SK-N-SH (cell line): ENCODE measurements at regions not wholly inside any gene's neighbourhood (a gene's known extent, or its start where the extent isn't known, plus 50 kb on each side); places are given as distances from the start of the nearest gene placed in this dataset.

ENCODE experiments used
- CTCF ChIA-PET: fragments of 300-600, 350-600 bp; formaldehyde crosslinking; extraction: SDS; loops from one replicate; lab custom pipeline; 2021; lab: Yijun Ruan, JAX
- POLR2A ChIA-PET: fragments of 350-600 bp; sonication (Branson Sonifier 250); formaldehyde crosslinking; extraction: SDS; loops from one replicate; lab custom pipeline; 2020; ENCODE audit warnings: antibody characterized with exemption, inconsistent platforms; lab: Yijun Ruan, JAX
- DNase-seq: peaks from one replicate; pipeline ENCODE4 v3.0.0; 2012
- H2AFZ ChIP-seq: fragments of 200-600 bp; sonication (generic); 2 replicates; pipeline ENCODE4 v1.8.1; 2016; ENCODE audit warnings: antibody characterized with exemption, mild to moderate bottlenecking, low read depth
- H3F3A ChIP-seq: fragments of 200-600 bp; sonication (generic); replicated peaks from 2 replicates; pipeline ENCODE3; 2016; ENCODE audit warnings: antibody characterized with exemption, mild to moderate bottlenecking; ENCODE audit not compliant: insufficient read depth
- H3K27ac ChIP-seq, 2 experiments: fragments of 200-500 bp in 1 of 2; fragments of 200-600 bp in 1 of 2; sonication (Bioruptor generic) in 1 of 2; sonication (generic), shearing (Covaris generic) in 1 of 2; 2 replicates each; pipeline versions ENCODE4 v1.5.1 to v1.6.1; 2014 to 2016; ENCODE audit warnings: low read depth in 2 of 2, inconsistent platforms in 1 of 2, low read length in 1 of 2, mild to moderate bottlenecking in 1 of 2, mixed read lengths in 1 of 2
- H3K27me3 ChIP-seq: fragments of 200-600 bp; sonication (generic), shearing (Covaris generic); 2 replicates; pipeline ENCODE4 v1.6.1; 2016; ENCODE audit warnings: mixed run types; ENCODE audit not compliant: insufficient read depth
- H3K36me3 ChIP-seq, 2 experiments: fragments of 200-500 bp in 1 of 2; fragments of 200-600 bp in 1 of 2; sonication (Bioruptor generic) in 1 of 2; sonication (generic) in 1 of 2; replicated peaks in 1 of 2; 2 replicates each; pipeline versions ENCODE3 to v1.5.1; 2014 to 2016; ENCODE audit warnings: low read length in 1 of 2, mild to moderate bottlenecking in 1 of 2; ENCODE audit not compliant: insufficient read depth in 2 of 2, control insufficient read depth in 1 of 2
- H3K4me1 ChIP-seq, 2 experiments: fragments of 200-500 bp in 1 of 2; fragments of 200-600 bp in 1 of 2; sonication (Bioruptor generic) in 1 of 2; sonication (generic), shearing (Covaris generic) in 1 of 2; 2 replicates each; pipeline versions ENCODE4 v1.5.1 to v1.6.1; 2014 to 2016; ENCODE audit warnings: low read depth in 1 of 2, low read length in 1 of 2, mixed run types in 1 of 2; ENCODE audit not compliant: insufficient read depth in 2 of 2, control insufficient read depth in 1 of 2
- H3K4me2 ChIP-seq: fragments of 200-600 bp; sonication (generic), shearing (Covaris generic); 2 replicates; pipeline ENCODE4 v1.6.1; 2017; ENCODE audit warnings: mixed run types
- H3K4me3 ChIP-seq, 2 experiments: fragments of 200-500 bp in 1 of 2; fragments of 200-600 bp in 1 of 2; sonication (Bioruptor generic) in 1 of 2; sonication (generic), shearing (Covaris generic) in 1 of 2; 2 replicates each; pipeline versions ENCODE4 v1.5.1 to v1.8.1; 2014 to 2016; ENCODE audit warnings: low read depth in 2 of 2, inconsistent platforms in 1 of 2, low read length in 1 of 2, mild to moderate bottlenecking in 1 of 2, mixed read lengths in 1 of 2, moderate library complexity in 1 of 2
- H3K79me2 ChIP-seq: fragments of 200-600 bp; sonication (generic); 2 replicates; pipeline ENCODE4 v1.8.1; 2017; ENCODE audit warnings: mild to moderate bottlenecking; ENCODE audit not compliant: insufficient read depth
- H3K9ac ChIP-seq: fragments of 200-600 bp; sonication (generic); 2 replicates; pipeline ENCODE4 v1.6.1; 2017; ENCODE audit warnings: mixed run types
- H3K9me2 ChIP-seq: fragments of 200-600 bp; sonication (generic); 2 replicates; pipeline ENCODE4 v1.6.1; 2017; ENCODE audit warnings: mixed run types
- H3K9me3 ChIP-seq: fragments of 200-600 bp; sonication (generic); 2 replicates; pipeline ENCODE4 v1.6.1; 2017; ENCODE audit warnings: mixed run types, mild to moderate bottlenecking, moderate library complexity
- H4K20me1 ChIP-seq: fragments of 200-600 bp; sonication (generic); 2 replicates; pipeline ENCODE4 v1.6.1; 2017; ENCODE audit warnings: mild to moderate bottlenecking, mixed run types; ENCODE audit not compliant: insufficient read depth
- GATA2 ChIP-seq: sonication (generic); formaldehyde crosslinking; IDR thresholded peaks from 2 replicates; pipeline ENCODE4 v1.5.0; 2020; ENCODE audit warnings: mild to moderate bottlenecking, missing genetic modification reagents
- WGBS: methylation state at CpG from one replicate; pipeline ENCODE4 v1.1.6; 2017; ENCODE audit warnings: low lambda C conversion rate; 5-methylcytosine and 5-hydroxymethylcytosine counted together

GRCh38 chr11:71055925-71056324 lies 196.5 kb downstream of the SHANK2 start:
- CTCF ChIA-PET: interaction anchor here (1.2 to 1.4 kb wide), 2 partner anchors 24 to 241 kb away, joined by 4 read pairs; no protein-coding TSS in a partner anchor
- Histone ChIP-seq H3K9ac (no peak overlapping the region), H3F3A (no peaks in the 10 kb centered on the region), H3K27me3 (no peaks in the 10 kb centered on the region), H3K4me3 (no peak overlapping the region), H3K4me1 (no peaks in the 10 kb centered on the region), H3K36me3 (no peaks in the 10 kb centered on the region), H3K79me2 (no peaks in the 10 kb centered on the region), H3K9me2 (no peaks in the 10 kb centered on the region), H2AFZ (no peak overlapping the region), H4K20me1 (no peaks in the 10 kb centered on the region), H3K9me3 (no peaks in the 10 kb centered on the region), H3K4me2 (no peak overlapping the region), H3K27ac (no peak overlapping the region)
- POLR2A ChIA-PET: no interaction called here
- WGBS: 29% methylated on average over 5 of the region's 6 CpGs
- no peak for DNase-seq
- no peak for TF ChIP-seq GATA2
